IMR-90 (cell line): ENCODE measurements at regions not wholly inside any gene's neighbourhood (a gene's known extent, or its start where the extent isn't known, plus 50 kb on each side); places are given as distances from the start of the nearest gene placed in this dataset.

Source experiments
- CEBPB ChIP-seq: IDR thresholded peaks from 2 replicates; pipeline ENCODE4 v1.6.1; 2012; ENCODE audit warnings: low read depth, low read length, improper control_type of control experiment
- MAFK ChIP-seq: IDR thresholded peaks from 2 replicates; pipeline ENCODE4 v1.6.1; 2012; ENCODE audit warnings: low read depth, low read length, improper control_type of control experiment
- MAZ ChIP-seq: IDR thresholded peaks from 2 replicates; pipeline ENCODE4 v1.6.1; 2012; ENCODE audit warnings: low read depth, mild to moderate bottlenecking, low read length, improper control_type of control experiment, moderate library complexity, borderline replicate concordance
- POLR2A ChIP-seq: IDR thresholded peaks from 2 replicates; pipeline ENCODE4 v1.6.1; 2012; ENCODE audit warnings: mild to moderate bottlenecking, low read depth, low read length
- RCOR1 ChIP-seq: IDR thresholded peaks from 2 replicates; pipeline ENCODE4 v1.6.1; 2012; ENCODE audit warnings: mild to moderate bottlenecking, low read length, improper control_type of control experiment; ENCODE audit not compliant: insufficient replicate concordance
- RFX5 ChIP-seq: IDR thresholded peaks from 2 replicates; pipeline ENCODE4 v1.8.0; 2012; ENCODE audit warnings: low read depth, mild to moderate bottlenecking, low read length, moderate library complexity
- TF ChIP-seq, protein P1 (sequence below): conservative IDR thresholded peaks from 2 replicates; pipeline ENCODE4 v1.5.1; 2012; ENCODE audit warnings: mild to moderate bottlenecking, low read depth, low read length, improper control_type of control experiment

- TF ChIP-seq, protein P1, sequence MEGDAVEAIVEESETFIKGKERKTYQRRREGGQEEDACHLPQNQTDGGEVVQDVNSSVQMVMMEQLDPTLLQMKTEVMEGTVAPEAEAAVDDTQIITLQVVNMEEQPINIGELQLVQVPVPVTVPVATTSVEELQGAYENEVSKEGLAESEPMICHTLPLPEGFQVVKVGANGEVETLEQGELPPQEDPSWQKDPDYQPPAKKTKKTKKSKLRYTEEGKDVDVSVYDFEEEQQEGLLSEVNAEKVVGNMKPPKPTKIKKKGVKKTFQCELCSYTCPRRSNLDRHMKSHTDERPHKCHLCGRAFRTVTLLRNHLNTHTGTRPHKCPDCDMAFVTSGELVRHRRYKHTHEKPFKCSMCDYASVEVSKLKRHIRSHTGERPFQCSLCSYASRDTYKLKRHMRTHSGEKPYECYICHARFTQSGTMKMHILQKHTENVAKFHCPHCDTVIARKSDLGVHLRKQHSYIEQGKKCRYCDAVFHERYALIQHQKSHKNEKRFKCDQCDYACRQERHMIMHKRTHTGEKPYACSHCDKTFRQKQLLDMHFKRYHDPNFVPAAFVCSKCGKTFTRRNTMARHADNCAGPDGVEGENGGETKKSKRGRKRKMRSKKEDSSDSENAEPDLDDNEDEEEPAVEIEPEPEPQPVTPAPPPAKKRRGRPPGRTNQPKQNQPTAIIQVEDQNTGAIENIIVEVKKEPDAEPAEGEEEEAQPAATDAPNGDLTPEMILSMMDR: no peak
- TF ChIP-seq CEBPB: no peak
- TF ChIP-seq POLR2A: no peak
- TF ChIP-seq MAFK: no peak
- no peak for TF ChIP-seq MAZ
- no peak for TF ChIP-seq RFX5
- no peak for TF ChIP-seq RCOR1
Measured at GRCh38 chr1:101105877-101106276, 80.3 kb upstream of the DPH5 start.
